Naive thymus-derived CD4-positive, alpha-beta T cell (primary cell): ENCODE measurements at regions not wholly inside any gene's neighbourhood (a gene's known extent, or its start where the extent isn't known, plus 50 kb on each side); places are given as distances from the start of the nearest gene placed in this dataset.

ENCODE experiments used
- ATAC-seq: fragments of 150-1000 bp; cut with Tn5 transposase; 2 replicates; pipeline ENCODE4 v1.10.0; 2021; ENCODE audit warnings: mild to moderate bottlenecking, moderate library complexity
- CTCF ChIA-PET: fragments of 350-600 bp; sonication (Branson Sonifier 250); formaldehyde crosslinking; loops from one replicate; lab custom pipeline; 2021; ENCODE audit warnings: antibody characterized with exemption; lab: Charles Lee
- POLR2A ChIA-PET: fragments of 350-600 bp; sonication (Branson Sonifier 250); formaldehyde crosslinking; loops from one replicate; lab custom pipeline; 2021; ENCODE audit warnings: antibody characterized with exemption, inconsistent platforms; lab: Charles Lee
- DNase-seq, 9 donors: peaks; one replicate each; pipeline versions ENCODE4 v3.0.0 to v3.0.0-alpha.2; 2020 to 2022; ENCODE audit warnings: mixed read lengths in 1 of 9
- H3K27ac ChIP-seq: one replicate; pipeline ENCODE4 v1.7.0; 2013; ENCODE audit warnings: mild to moderate bottlenecking, low read depth, low read length, moderate library complexity
- H3K27me3 ChIP-seq, 2 donors: one replicate each; pipeline ENCODE4 v1.7.0; 2013; ENCODE audit warnings: low read length in 2 of 2, mild to moderate bottlenecking in 2 of 2, moderate library complexity in 2 of 2; ENCODE audit not compliant: control insufficient read depth in 2 of 2, insufficient read depth in 2 of 2
- H3K36me3 ChIP-seq, 3 experiments: 1 replicate in 2 of 3; 2 replicates in 1 of 3; pipeline ENCODE4 v1.7.0; 2013; ENCODE audit warnings: low read length in 3 of 3, mild to moderate bottlenecking in 3 of 3, moderate library complexity in 1 of 3; ENCODE audit not compliant: insufficient read depth in 3 of 3, control insufficient read depth in 2 of 3
- H3K4me1 ChIP-seq, 2 donors: one replicate each; pipeline ENCODE4 v1.7.0; 2013; ENCODE audit warnings: low read length in 2 of 2, mild to moderate bottlenecking in 2 of 2, moderate library complexity in 1 of 2; ENCODE audit not compliant: control insufficient read depth in 2 of 2, insufficient read depth in 2 of 2
- H3K4me3 ChIP-seq: 2 replicates; pipeline ENCODE4 v1.7.0; 2013; ENCODE audit warnings: mild to moderate bottlenecking, low read length
- H3K9me3 ChIP-seq, 3 experiments: 1 replicate in 2 of 3; 2 replicates in 1 of 3; pipeline ENCODE4 v1.7.0; 2013; ENCODE audit warnings: low read length in 3 of 3; ENCODE audit not compliant: control insufficient read depth in 2 of 3
- H3K27ac Mint-ChIP-seq, 9 donors: one replicate each; pipeline ENCODE4 v1.8.0; 2020 to 2022; ENCODE audit warnings: mixed read lengths in 9 of 9, mild to moderate bottlenecking in 8 of 9, moderate library complexity in 5 of 9, inconsistent platforms in 2 of 9
- H3K27me3 Mint-ChIP-seq, 5 donors: one replicate each; pipeline ENCODE4 v1.8.0; 2021 to 2022; ENCODE audit warnings: mixed read lengths in 5 of 5, mild to moderate bottlenecking in 1 of 5
- H3K36me3 Mint-ChIP-seq, 5 donors: one replicate each; pipeline ENCODE4 v1.8.0; 2020 to 2022; ENCODE audit warnings: mixed read lengths in 5 of 5, mild to moderate bottlenecking in 3 of 5, inconsistent platforms in 1 of 5
- H3K4me1 Mint-ChIP-seq, 7 donors: one replicate each; pipeline ENCODE4 v1.8.0; 2020 to 2022; ENCODE audit warnings: mixed read lengths in 7 of 7, mild to moderate bottlenecking in 3 of 7, inconsistent platforms in 1 of 7
- H3K4me3 Mint-ChIP-seq, 10 donors: one replicate each; pipeline ENCODE4 v1.8.0; 2020 to 2022; ENCODE audit warnings: mild to moderate bottlenecking in 10 of 10, mixed read lengths in 10 of 10, moderate library complexity in 6 of 10, inconsistent platforms in 2 of 10
- H3K9me3 Mint-ChIP-seq, 11 donors: one replicate each; pipeline ENCODE4 v1.8.0; 2020 to 2022; ENCODE audit warnings: mixed read lengths in 11 of 11, mild to moderate bottlenecking in 4 of 11, inconsistent platforms in 1 of 11, moderate library complexity in 1 of 11
- intact Hi-C, 2 donors: fragments of 100-400 bp; cut with micrococcal nuclease; formaldehyde crosslinking; loops; one replicate each; pipeline ENCODE4 v1.15.1; 2023

DNA sequence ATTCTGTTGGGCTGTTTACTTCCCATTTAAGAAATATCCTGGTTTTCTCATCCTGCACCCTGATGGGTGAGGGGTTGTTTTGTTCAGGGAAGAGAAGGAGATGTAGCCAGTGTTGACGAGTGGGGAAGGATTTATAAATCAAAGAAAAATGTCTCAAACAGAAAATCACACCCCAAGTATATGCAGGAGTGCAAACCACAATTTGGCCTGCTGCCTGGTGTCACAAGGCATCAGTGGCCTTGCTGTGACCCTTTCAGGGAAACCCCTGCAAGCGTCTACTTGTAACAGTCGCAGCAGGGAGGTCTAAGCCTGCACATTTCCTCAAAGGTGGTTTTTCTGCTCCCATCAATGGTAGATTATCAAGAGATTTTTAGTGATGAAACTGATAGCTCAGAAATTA lies 132.6 kb upstream of the LRRN1 start:
- Mint-ChIP-seq H3K4me1 (peaks cover 0 to 9% (median 0%) of the 10 kb centered on the region in 7 donors), H3K27me3 (peaks cover 0 to 37% (median 16%) of the 10 kb centered on the region in 5 donors), H3K9me3 (peaks cover 1 to 15% (median 7%) of the 10 kb centered on the region in 11 donors), H3K36me3 (peaks cover 0 to 4% (median 0%) of the 10 kb centered on the region in 5 donors), H3K4me3 (no peak overlapping the region), H3K27ac (no peak overlapping the region)
- H3K4me1 ChIP-seq: no peaks in the 10 kb centered on the region
- H3K36me3 ChIP-seq: no peaks in the 10 kb centered on the region
- intact Hi-C loops: no loop called here
- ChIA-PET POLR2A (no interaction called here), CTCF (no interaction called here)
- H3K4me3 ChIP-seq: no peak overlapping the region
- DNase-seq (no peak), ATAC-seq (no peak)
- H3K27ac ChIP-seq: no peak overlapping the region
- H3K9me3 ChIP-seq: no peaks in the 10 kb centered on the region
- no peaks in the 10 kb centered on the region for H3K27me3 ChIP-seq

DNA sequence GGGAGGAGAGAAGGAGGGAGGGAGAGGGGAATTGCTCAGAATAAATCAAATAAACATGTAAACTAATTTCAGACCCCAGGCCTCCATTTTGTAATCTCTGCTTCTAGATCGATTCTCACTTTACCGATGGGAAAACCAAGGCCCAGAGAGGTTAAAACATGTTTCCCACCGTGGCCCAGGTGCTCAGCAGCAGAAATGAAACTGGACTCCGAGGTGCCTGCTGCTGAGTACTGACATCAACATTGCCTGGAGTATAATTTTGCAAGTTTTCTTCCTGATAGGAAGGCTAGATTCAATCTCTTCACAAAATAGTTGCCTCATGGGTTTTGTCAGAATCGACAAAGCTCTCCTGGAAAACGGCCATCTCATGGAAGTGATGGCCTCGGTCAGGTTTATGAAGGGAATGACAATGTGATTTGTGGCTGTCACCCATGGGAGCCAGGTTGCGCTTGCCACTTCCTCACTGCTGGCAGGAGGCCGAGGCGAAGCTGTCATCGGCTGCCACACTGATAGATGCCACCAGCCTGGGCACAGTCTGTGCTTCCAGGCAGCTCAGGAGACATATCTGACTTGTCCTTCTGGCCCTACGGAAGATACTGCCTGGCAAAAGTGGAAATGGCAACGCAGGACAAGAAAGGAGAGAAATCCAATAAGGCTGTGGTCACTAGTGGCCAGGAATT lies 133.1 kb upstream of the LRRN1 start:
- CTCF ChIA-PET: no interaction called here
- no peak overlapping the region for H3K27ac Mint-ChIP-seq

DNA sequence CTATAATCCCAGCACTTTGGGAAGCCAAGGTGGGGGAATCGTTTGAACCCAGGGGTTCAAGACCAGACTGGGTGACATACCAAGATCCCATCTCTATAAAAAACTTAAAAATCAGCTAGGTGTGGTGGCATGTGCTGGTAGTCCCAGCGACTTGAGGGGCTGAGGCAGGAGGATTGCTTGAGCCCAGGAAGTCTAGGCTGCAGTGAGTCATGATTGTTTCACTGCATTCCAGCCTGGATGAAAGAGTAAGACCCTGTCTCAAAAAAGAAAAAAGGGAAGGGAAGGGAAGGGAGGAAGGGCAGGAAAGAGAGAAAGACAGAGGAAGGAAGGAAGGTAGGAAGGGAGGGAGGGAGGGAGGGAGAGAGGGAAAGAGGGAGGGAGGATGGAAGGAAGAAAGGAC lies 133.7 kb upstream of the LRRN1 start:
- ATAC-seq (no peak), DNase-seq (no peak)
- Histone ChIP-seq H3K4me3 (no peak overlapping the region), H3K4me1 (no peaks in the 10 kb centered on the region), H3K27ac (no peak overlapping the region), H3K36me3 (no peaks in the 10 kb centered on the region), H3K9me3 (no peaks in the 10 kb centered on the region), H3K27me3 (no peaks in the 10 kb centered on the region)
- ChIA-PET CTCF (no interaction called here), POLR2A (no interaction called here)
- Mint-ChIP-seq H3K4me3 (no peak overlapping the region), H3K27me3 (peaks cover 0 to 38% (median 16%) of the 10 kb centered on the region in 5 donors), H3K4me1 (peaks cover 0 to 9% (median 0%) of the 10 kb centered on the region in 7 donors), H3K36me3 (peaks cover 0 to 4% (median 0%) of the 10 kb centered on the region in 5 donors), H3K27ac (no peak overlapping the region), H3K9me3 (peaks cover 1 to 15% (median 7%) of the 10 kb centered on the region in 11 donors)
- intact Hi-C loops: no loop called here

More for the DNA sequence above, 133.1 kb upstream of the LRRN1 start:
- no peaks in the 10 kb centered on the region for H3K27me3 ChIP-seq
- no peak overlapping the region for H3K27ac ChIP-seq
- ATAC-seq (peak; percentile 37), DNase-seq (no peak)
- no peaks in the 10 kb centered on the region for H3K9me3 ChIP-seq
- H3K4me1 ChIP-seq: no peaks in the 10 kb centered on the region
- peaks cover 0 to 9% (median 0%) of the 10 kb centered on the region in 7 donors for H3K4me1 Mint-ChIP-seq
- peaks cover 1 to 15% (median 7%) of the 10 kb centered on the region in 11 donors for H3K9me3 Mint-ChIP-seq
- POLR2A ChIA-PET: no interaction called here
- no peak overlapping the region for H3K4me3 Mint-ChIP-seq
- no peak overlapping the region for H3K4me3 ChIP-seq
- H3K36me3 Mint-ChIP-seq: peaks cover 0 to 4% (median 0%) of the 10 kb centered on the region in 5 donors
- H3K36me3 ChIP-seq: no peaks in the 10 kb centered on the region
- intact Hi-C loops: no loop called here
- peaks cover 0 to 38% (median 16%) of the 10 kb centered on the region in 5 donors for H3K27me3 Mint-ChIP-seq

DNA sequence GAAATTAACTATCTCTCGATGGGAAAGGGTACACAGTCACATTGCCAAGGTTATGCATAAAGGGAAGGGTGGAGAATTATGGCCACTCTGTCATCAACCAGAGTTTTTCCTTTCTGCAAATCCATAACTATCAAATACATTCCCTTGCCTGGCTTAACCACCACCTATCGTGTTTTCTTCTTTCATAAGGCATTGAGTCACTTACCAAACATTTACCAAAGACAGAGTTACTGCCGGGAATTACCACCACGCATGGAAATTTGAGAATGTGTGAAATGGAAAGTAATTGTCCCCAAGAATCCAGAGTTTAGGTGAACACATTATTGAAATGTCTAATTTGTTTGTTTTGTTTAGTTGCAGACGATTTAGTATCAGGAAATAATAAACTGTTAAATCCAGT lies 134.3 kb upstream of the LRRN1 start:
- ATAC-seq: no peak
- H3K4me1 Mint-ChIP-seq: peaks cover 0 to 9% (median 0%) of the 10 kb centered on the region in 7 donors
- peaks cover 0 to 38% (median 16%) of the 10 kb centered on the region in 5 donors for H3K27me3 Mint-ChIP-seq
- intact Hi-C loops: no loop called here
- H3K27ac Mint-ChIP-seq: no peak overlapping the region
- H3K4me3 ChIP-seq: no peak overlapping the region
- H3K9me3 Mint-ChIP-seq: peaks cover 1 to 13% (median 5%) of the 10 kb centered on the region in 11 donors
- H3K4me3 Mint-ChIP-seq: no peak overlapping the region
- H3K27ac ChIP-seq: no peak overlapping the region
- H3K27me3 ChIP-seq: no peaks in the 10 kb centered on the region
- peaks cover 0 to 4% (median 0%) of the 10 kb centered on the region in 5 donors for H3K36me3 Mint-ChIP-seq
- POLR2A ChIA-PET: no interaction called here
- H3K9me3 ChIP-seq: no peaks in the 10 kb centered on the region
- no peaks in the 10 kb centered on the region for H3K4me1 ChIP-seq
- no peak for DNase-seq
- no peaks in the 10 kb centered on the region for H3K36me3 ChIP-seq
- CTCF ChIA-PET: no interaction called here

DNA sequence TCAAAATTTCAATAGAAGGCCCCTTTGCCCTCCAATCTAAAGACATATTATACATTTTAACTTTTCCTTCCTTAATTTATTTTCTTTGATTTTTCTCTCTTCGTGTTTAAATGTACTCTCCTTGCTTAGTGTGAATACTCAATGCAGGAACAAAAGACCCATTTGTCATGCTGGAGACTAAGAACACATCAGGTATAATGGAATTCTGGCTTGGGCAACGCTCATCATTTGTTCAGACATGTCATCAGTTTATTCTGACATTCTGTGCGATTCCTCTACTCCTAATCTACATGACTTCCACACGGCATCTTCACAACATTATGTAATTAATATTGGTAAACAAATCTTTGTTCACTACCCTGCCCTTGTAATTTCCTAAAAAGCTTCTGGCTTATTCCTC lies 136.6 kb upstream of the LRRN1 start:
- Histone ChIP-seq H3K27me3 (no peaks in the 10 kb centered on the region), H3K9me3 (no peaks in the 10 kb centered on the region), H3K27ac (no peak overlapping the region), H3K4me1 (no peaks in the 10 kb centered on the region), H3K36me3 (no peaks in the 10 kb centered on the region), H3K4me3 (no peak overlapping the region)
- ATAC-seq (no peak), DNase-seq (no peak)
- Mint-ChIP-seq H3K27me3 (peaks cover 0 to 32% (median 12%) of the 10 kb centered on the region in 5 donors), H3K4me3 (no peak overlapping the region), H3K4me1 (peaks cover 0 to 9% (median 0%) of the 10 kb centered on the region in 7 donors), H3K36me3 (peaks cover 0 to 4% (median 0%) of the 10 kb centered on the region in 5 donors), H3K9me3 (peaks cover 0 to 10% (median 0%) of the 10 kb centered on the region in 11 donors), H3K27ac (no peak overlapping the region)
- ChIA-PET POLR2A (no interaction called here), CTCF (no interaction called here)
- intact Hi-C loops: no loop called here

DNA sequence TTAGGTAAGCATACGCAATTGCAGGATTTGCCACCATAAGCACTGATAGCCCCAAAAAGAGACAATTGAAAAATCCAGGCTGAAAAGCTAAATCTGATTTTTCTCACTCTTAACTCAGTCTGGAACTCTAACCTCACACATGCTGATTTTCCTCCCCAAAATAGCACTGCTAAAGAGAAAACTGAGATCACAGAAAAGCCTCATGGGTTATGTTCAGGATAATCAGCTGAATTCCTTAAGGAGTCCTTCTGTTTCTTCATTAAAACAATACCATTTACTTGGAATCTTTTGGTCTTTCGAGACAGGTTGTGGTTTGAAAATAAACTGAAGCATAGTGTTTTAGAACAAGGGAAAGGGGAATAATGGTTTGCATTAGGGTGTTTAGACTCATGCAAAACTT lies 144.3 kb upstream of the LRRN1 start:
- Mint-ChIP-seq H3K9me3 (peaks cover 0 to 5% (median 0%) of the 10 kb centered on the region in 11 donors), H3K4me1 (no peaks in the 10 kb centered on the region), H3K27ac (no peak overlapping the region), H3K4me3 (no peak overlapping the region), H3K27me3 (peaks cover 0 to 9% (median 0%) of the 10 kb centered on the region in 5 donors), H3K36me3 (no peaks in the 10 kb centered on the region)
- POLR2A ChIA-PET: no interaction called here
- CTCF ChIA-PET: no interaction called here
- intact Hi-C loops: no loop called here
- no peak overlapping the region for H3K4me3 ChIP-seq
- no peaks in the 10 kb centered on the region for H3K4me1 ChIP-seq
- no peaks in the 10 kb centered on the region for H3K27me3 ChIP-seq
- ATAC-seq: no peak
- H3K9me3 ChIP-seq: no peaks in the 10 kb centered on the region
- DNase-seq: no peak
- H3K36me3 ChIP-seq: no peaks in the 10 kb centered on the region
- no peak overlapping the region for H3K27ac ChIP-seq
